KG1 (cell line): ENCODE measurements at regions not wholly inside any gene's neighbourhood (a gene's known extent, or its start where the extent isn't known, plus 50 kb on each side); places are given as distances from the start of the nearest gene placed in this dataset.

Experiments used
- DNase-seq: peaks from one replicate; lab custom pipeline; 2025; lab: John Stamatoyannopoulos, UW

- DNase-seq = no peak
Observed at GRCh38 chr12:124458220-124458991, 109.0 kb downstream of the NCOR2 start.

GRCh38 chr12:124457287-124458219 lies 109.9 kb downstream of the NCOR2 start:
- DNase-seq = peak; percentile 21

- DNase-seq = peak; percentile 33
Observed at GRCh38 chr12:124456652-124457152, 110.7 kb downstream of the NCOR2 start.

DNA sequence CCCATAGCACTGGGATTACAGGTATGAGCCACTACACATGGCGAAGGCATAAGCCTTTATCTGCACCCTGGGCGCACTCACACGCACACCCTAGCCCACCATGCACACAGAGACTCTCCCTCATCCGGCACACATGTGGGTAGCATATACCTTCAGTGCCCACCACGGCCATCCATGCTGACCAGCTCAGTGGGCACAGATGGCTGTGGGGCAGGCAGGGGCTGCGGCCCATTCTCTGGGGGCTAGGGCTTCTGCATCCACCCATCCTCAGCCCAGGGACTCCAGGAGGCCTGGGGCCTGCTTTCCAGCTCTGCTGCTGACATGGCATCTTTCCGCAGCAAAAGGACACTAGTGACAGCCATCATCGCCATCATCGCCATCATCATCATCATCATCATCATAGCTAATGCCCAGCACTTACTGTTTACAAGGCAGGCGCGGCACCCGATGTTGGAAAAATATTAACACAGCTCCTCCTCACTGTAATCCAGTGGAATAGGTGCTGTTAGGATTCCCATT lies 111.2 kb downstream of the NCOR2 start:
- DNase-seq = no peak

- no peak for DNase-seq
Observed at GRCh38 chr12:124455336-124455735, 112.1 kb downstream of the NCOR2 start.

GRCh38 chr12:124454735-124455134 lies 112.7 kb downstream of the NCOR2 start:
- DNase-seq = no peak

- no peak for DNase-seq
Observed at GRCh38 chr12:124454352-124454725, 113.1 kb downstream of the NCOR2 start.

DNA sequence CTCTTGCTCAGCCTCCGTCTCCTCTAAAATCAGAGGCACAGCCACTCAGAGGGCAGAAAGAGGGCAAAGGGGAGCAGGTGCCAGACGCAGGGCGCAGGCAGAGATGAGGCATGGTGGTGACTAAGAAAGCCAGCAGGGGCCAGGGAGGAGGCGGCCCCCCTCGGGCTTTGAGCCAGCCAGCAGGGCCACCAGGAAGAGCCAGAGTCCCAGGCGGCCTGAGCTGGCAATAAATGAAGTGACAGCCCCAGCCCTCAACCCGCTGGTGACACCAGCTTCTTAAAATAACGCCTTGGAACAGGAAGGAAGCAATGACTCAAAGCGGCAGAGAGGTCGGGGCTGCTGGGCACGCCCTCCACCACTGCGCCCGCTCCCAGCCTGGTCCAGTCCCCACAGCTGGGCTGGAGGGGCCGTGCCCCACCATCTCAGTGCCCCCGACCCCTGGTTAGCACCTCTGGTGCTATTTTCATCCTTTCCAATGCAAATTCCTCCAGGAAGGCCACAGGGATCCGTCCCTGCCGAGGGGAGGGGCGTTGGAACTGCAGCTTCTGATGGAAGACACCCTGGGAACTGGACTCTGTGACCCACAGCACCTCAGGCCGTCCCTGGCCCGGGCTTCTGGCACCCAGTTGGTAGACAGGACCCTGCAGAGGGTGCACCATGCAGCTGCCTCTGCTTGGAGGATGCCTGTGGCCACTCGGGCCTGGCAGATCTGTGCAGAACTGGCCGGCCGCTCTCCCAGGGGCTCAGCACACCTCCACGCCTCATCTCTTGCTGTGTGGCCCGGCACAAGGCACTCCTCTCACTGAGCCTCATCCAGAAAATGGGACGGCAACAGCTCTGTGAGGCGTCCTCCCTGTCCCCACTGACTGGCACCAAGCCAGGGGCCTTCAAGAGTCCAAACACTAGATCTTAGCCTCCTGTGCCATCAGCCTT lies 113.7 kb downstream of the NCOR2 start:
- peak; percentile 85 for DNase-seq

DNA sequence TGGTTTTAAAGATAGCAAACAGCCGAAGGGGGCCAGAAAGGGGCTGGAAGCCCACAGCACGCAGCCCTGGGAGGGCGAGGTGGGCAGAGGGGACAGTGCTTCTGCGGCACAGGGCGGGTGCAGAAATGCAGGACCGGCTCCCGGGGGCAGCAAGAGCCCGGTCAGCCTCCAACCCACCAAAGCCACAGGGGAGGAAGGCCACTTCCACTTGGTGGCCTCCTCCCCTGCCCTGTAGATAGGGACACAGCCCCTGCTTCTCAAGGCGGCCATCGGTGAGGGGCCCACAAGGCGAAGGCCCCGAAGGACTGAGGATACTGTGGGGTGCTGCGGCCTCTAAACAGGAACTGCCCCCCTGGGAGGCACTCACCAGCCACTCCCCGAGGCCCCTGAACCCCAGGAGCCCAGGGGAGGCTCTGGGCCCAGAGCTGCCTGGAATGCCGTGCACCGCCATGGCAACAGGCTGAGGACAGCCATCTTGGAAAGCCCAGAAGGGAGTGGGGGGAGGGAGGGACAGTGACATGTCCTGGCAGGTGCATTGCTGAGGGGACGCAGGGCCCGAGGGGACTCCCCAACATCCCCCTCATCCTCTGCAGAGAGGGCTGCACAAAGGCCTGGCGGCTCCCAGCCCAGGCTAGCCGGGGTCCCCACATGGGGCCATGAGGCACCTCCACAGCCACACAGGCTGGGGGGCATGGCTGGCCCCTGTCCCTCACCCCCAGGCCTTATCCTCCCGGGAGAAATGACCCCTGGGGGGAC lies 114.7 kb downstream of the NCOR2 start:
- no peak for DNase-seq

DNA sequence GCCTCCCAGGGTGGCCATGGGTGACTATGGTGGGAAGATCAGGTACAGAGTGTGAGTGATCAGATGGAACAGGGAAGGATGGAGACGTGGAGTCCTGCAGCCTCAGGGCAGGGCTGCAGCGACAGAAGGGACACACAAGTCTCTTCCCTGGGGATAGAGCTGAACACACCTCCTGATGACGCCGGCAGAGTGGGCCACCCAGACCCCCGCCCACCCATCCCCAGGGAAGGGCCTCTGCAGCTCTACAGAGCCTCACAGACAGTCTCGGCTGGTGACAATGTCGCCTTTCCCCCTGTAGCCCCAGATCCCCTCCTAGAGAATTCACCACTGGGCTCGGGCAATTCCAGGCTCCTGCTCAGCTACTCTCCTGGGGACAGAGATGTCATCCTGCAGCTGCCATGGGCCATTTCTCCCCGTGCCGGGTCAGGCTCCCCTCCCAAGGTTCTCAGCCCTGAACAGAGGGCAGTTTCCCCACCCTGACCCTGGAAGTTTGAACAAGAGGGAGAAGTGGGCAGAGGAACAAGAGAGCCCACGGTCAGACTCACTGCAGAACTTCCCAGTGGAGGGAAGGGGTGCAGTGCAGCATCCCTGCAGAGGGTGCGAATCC lies 115.7 kb downstream of the NCOR2 start:
- DNase-seq = no peak

- no peak for DNase-seq
Observed at GRCh38 chr12:124451016-124451415, 116.4 kb downstream of the NCOR2 start.

DNA sequence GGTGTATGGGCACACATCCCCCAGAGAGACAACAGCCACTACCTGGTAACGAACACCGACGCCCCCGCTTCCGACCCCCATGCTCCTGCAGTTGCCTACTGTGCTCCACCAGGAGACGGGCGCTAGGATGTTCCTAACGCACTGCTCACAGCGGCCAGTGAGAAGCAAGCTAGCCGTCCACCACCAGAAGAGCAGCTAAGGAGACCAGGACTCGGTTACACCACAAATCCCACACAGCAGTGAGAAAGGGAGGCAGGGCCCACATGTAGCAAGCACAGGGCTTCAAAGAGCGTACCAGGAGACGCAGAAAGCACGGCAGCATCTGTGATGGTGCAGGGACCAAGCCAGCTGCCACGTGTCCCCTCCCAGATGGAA lies 117.0 kb downstream of the NCOR2 start:
- no peak for DNase-seq

GRCh38 chr12:124449623-124450375 lies 117.6 kb downstream of the NCOR2 start:
- DNase-seq = no peak

GRCh38 chr12:124448955-124449622 lies 118.3 kb downstream of the NCOR2 start:
- DNase-seq = no peak

DNA sequence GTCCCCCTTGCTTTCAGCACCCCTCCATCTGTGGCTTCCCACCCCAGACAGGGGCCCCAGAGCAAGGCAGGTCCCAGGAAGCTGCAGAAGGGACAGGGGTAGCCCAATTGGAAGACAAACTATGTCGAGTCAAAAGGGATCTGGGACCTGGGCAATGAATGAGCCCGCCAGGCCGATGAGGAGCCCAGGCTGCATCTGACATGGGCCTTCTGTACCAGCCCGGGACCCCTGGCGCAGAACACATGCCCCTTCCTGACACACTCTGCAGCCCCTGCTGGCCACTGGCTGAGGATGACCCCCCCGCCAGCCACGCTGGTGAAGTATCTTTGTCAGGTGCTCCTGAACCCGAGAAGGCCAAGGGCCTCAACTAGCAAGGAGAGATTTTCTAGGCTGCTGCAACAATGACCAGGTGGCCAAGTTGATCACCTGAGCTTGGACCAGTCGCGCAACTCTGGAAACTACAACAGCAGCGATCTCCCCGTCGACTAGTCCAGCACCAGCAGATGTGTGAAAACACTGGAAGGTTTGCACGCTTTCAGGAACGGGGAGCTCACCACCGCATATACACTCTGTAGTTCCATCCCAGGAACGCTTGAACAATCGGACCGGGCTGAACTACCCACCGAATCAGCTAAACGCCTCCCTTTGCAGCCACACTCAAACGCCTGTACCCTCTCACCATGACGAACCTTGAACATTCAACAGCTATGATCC lies 119.0 kb downstream of the NCOR2 start:
- DNase-seq = no peak

- no peak for DNase-seq
Observed at GRCh38 chr12:124446364-124446763, 121.0 kb downstream of the NCOR2 start.

- DNase-seq = no peak
Observed at GRCh38 chr12:124445826-124446225, 121.6 kb downstream of the NCOR2 start.

- no peak for DNase-seq
Observed at GRCh38 chr12:124445121-124445718, 122.2 kb downstream of the NCOR2 start.
